Endodermal cell (in vitro differentiated cells): ENCODE measurements at regions not wholly inside any gene's neighbourhood (a gene's known extent, or its start where the extent isn't known, plus 50 kb on each side); places are given as distances from the start of the nearest gene placed in this dataset.

ENCODE experiments used
- DNase-seq: peaks from one replicate; pipeline ENCODE4 v3.0.0-alpha.2; 2017
- H3K27ac ChIP-seq: 2 replicates; pipeline ENCODE4 v1.5.1; 2013; ENCODE audit warnings: mild to moderate bottlenecking, low read depth, low read length, moderate library complexity
- H3K27me3 ChIP-seq: 2 replicates; pipeline ENCODE4 v1.6.1; 2013; ENCODE audit warnings: mild to moderate bottlenecking, low read length, moderate library complexity; ENCODE audit not compliant: insufficient read depth, control insufficient read depth, poor library complexity, severe bottlenecking
- H3K36me3 ChIP-seq: 2 replicates; pipeline ENCODE4 v1.7.0; 2013; ENCODE audit warnings: mild to moderate bottlenecking, low read length, moderate library complexity; ENCODE audit not compliant: control insufficient read depth, insufficient read depth
- H3K4me1 ChIP-seq: one replicate; pipeline ENCODE4 v1.7.0; 2013; ENCODE audit warnings: low read length; ENCODE audit not compliant: control insufficient read depth, insufficient read depth
- H3K4me3 ChIP-seq: 2 replicates; pipeline ENCODE4 v1.5.1; 2013; ENCODE audit warnings: mild to moderate bottlenecking, low read length, moderate library complexity
- H3K9ac ChIP-seq: 2 replicates; pipeline ENCODE4 v1.6.1; 2013; ENCODE audit warnings: mild to moderate bottlenecking, low read length, moderate library complexity; ENCODE audit not compliant: poor library complexity, severe bottlenecking; ENCODE audit errors: extremely low read depth
- H3K9me3 ChIP-seq: 2 replicates; pipeline ENCODE4 v1.6.1; 2013; ENCODE audit warnings: mild to moderate bottlenecking, low read length, moderate library complexity; ENCODE audit not compliant: control insufficient read depth
- H3K27ac Mint-ChIP-seq: 2 replicates; pipeline ENCODE4 v1.8.0; 2020; ENCODE audit warnings: mixed read lengths
- H3K27me3 Mint-ChIP-seq: 2 replicates; pipeline ENCODE4 v1.8.0; 2021; ENCODE audit warnings: mild to moderate bottlenecking, mixed read lengths; ENCODE audit not compliant: insufficient read depth
- H3K36me3 Mint-ChIP-seq: 2 replicates; pipeline ENCODE4 v1.8.0; 2020; ENCODE audit warnings: low read depth, mixed read lengths
- H3K4me1 Mint-ChIP-seq: 2 replicates; pipeline ENCODE4 v1.8.0; 2020; ENCODE audit warnings: mixed read lengths
- H3K4me3 Mint-ChIP-seq: 2 replicates; pipeline ENCODE4 v1.8.0; 2020; ENCODE audit warnings: mild to moderate bottlenecking, moderate library complexity, mixed read lengths
- H3K9me3 Mint-ChIP-seq: 2 replicates; pipeline ENCODE4 v1.8.0; 2020; ENCODE audit warnings: mild to moderate bottlenecking, mixed read lengths
- CTCF ChIP-seq: fragments of 200-600 bp; sonication (generic); conservative IDR thresholded peaks from 2 replicates; pipeline ENCODE4 v1.5.0; 2021; ENCODE audit warnings: antibody characterized with exemption, mild to moderate bottlenecking
- WGBS, 2 experiments: methylation state at CpG; one replicate each; pipeline versions ENCODE4 v1.1.5 to v1.1.7; 2013; ENCODE audit warnings: missing lambda C conversion rate in 2 of 2, mixed read lengths in 1 of 2; ENCODE audit not compliant: insufficient coverage in 1 of 2, insufficient read length in 1 of 2; 5-methylcytosine and 5-hydroxymethylcytosine counted together

- Mint-ChIP-seq H3K4me3 (no peak overlapping the region), H3K27me3 (peaks cover 3% of the 10 kb centered on the region), H3K9me3 (no peaks in the 10 kb centered on the region), H3K36me3 (no peaks in the 10 kb centered on the region), H3K27ac (peak overlapping the region; percentile 4), H3K4me1 (peaks cover 16% of the 10 kb centered on the region)
- H3K27ac ChIP-seq, result no peak overlapping the region
- WGBS, 2 experiments, result 90 to 96% methylated on average over 8 to 11 of the region's 11 CpGs
- DNase-seq, result peak; percentile 40
- H3K36me3 ChIP-seq, result no peaks in the 10 kb centered on the region
- TF ChIP-seq CTCF, result no peak
- peaks cover 3% of the 10 kb centered on the region for H3K4me1 ChIP-seq
- H3K9ac ChIP-seq, result peak overlapping the region; percentile 22
- no peaks in the 10 kb centered on the region for H3K9me3 ChIP-seq
- no peaks in the 10 kb centered on the region for H3K27me3 ChIP-seq
- H3K4me3 ChIP-seq, result no peak overlapping the region
Observed at GRCh38 chr15:101122266-101122665, 129.6 kb downstream of the CHSY1 start.

- peak; percentile 59 for TF ChIP-seq CTCF
- peak overlapping the region; percentile 57 for H3K27ac ChIP-seq
- peaks cover 1% of the 10 kb centered on the region for H3K4me1 ChIP-seq
- H3K9me3 Mint-ChIP-seq, result no peaks in the 10 kb centered on the region
- H3K4me3 Mint-ChIP-seq, result no peak overlapping the region
- peaks cover 3% of the 10 kb centered on the region for H3K27me3 Mint-ChIP-seq
- 60 to 70% methylated on average over 21 to 26 of the region's 26 CpGs for WGBS, 2 experiments
- H3K27me3 ChIP-seq, result no peaks in the 10 kb centered on the region
- peak overlapping the region; percentile 22 for H3K9ac ChIP-seq
- DNase-seq, result peak; percentile 85
- no peak overlapping the region for H3K4me3 ChIP-seq
- H3K9me3 ChIP-seq, result no peaks in the 10 kb centered on the region
- peak overlapping the region; percentile 4 for H3K27ac Mint-ChIP-seq
- peaks cover 10% of the 10 kb centered on the region for H3K4me1 Mint-ChIP-seq
- H3K36me3 Mint-ChIP-seq, result no peaks in the 10 kb centered on the region
- H3K36me3 ChIP-seq, result no peaks in the 10 kb centered on the region
Observed at GRCh38 chr15:101121511-101122090, 130.2 kb downstream of the CHSY1 start.

- WGBS, 2 experiments, result 96% methylated on average over 8 to 19 of the region's 19 CpGs
- TF ChIP-seq CTCF, result no peak
- Histone ChIP-seq H3K4me1 (no peaks in the 10 kb centered on the region), H3K9ac (no peak overlapping the region), H3K4me3 (no peak overlapping the region), H3K27me3 (no peaks in the 10 kb centered on the region), H3K36me3 (no peaks in the 10 kb centered on the region), H3K9me3 (no peaks in the 10 kb centered on the region), H3K27ac (no peak overlapping the region)
- Mint-ChIP-seq H3K36me3 (no peaks in the 10 kb centered on the region), H3K9me3 (no peaks in the 10 kb centered on the region), H3K4me1 (peaks cover 8% of the 10 kb centered on the region), H3K4me3 (no peak overlapping the region), H3K27ac (no peak overlapping the region), H3K27me3 (peaks cover 3% of the 10 kb centered on the region)
- no peak for DNase-seq
Observed at GRCh38 chr15:101120987-101121386, 130.9 kb downstream of the CHSY1 start.
